22Rv1 (cell line): ENCODE measurements at regions not wholly inside any gene's neighbourhood (a gene's known extent, or its start where the extent isn't known, plus 50 kb on each side); places are given as distances from the start of the nearest gene placed in this dataset.

Experiments used
- CTCF ChIP-seq: fragments of 450-650 bp; IDR thresholded peaks from 2 replicates; pipeline ENCODE4 v1.5.1; 2017; ENCODE audit warnings: mild to moderate bottlenecking
- ZFX ChIP-seq: fragments of 450-650 bp; IDR thresholded peaks from 2 replicates; pipeline ENCODE4 v1.6.1; 2017; ENCODE audit warnings: antibody characterized with exemption, borderline replicate concordance

GRCh38 chr18:69157906-69158305, 242.8 kb upstream of the DOK6 start:
- no peak for TF ChIP-seq CTCF
- no peak for TF ChIP-seq ZFX
